ENCODE measurements at regions not wholly inside any gene's neighbourhood (a gene's known extent, or its start where the extent isn't known, plus 50 kb on each side); places are given as distances from the start of the nearest gene placed in this dataset.

GRCh38 chr3:88586121-88586640 lies 436.4 kb downstream of the C3orf38 start:
- H3K9me3 ChIP-seq (ENCODE audit: low read length) = no peaks in the 10 kb centered on the region
- H2AFZ ChIP-seq (ENCODE audit: low read depth, low read length) = no peak overlapping the region
- H3K9ac ChIP-seq (ENCODE audit: low read length) = no peak overlapping the region
- peak overlapping the region; percentile 33 for H3K27ac ChIP-seq (ENCODE audit: low read length)
- H3F3A ChIP-seq (ENCODE audit: insufficient read depth, low read length, poor library complexity, severe bottlenecking) = no peaks in the 10 kb centered on the region
- H3K79me2 ChIP-seq (replicated peaks; ENCODE audit: insufficient read depth, low read length) = no peaks in the 10 kb centered on the region
- H3K27me3 ChIP-seq (ENCODE audit: insufficient read depth, low read depth, low read length) = no peaks in the 10 kb centered on the region
- no peaks in the 10 kb centered on the region for H4K20me1 ChIP-seq (ENCODE audit: insufficient read depth)
- H3K4me2 ChIP-seq (ENCODE audit: low read length) = no peak overlapping the region
- no peak overlapping the region for H3K4me3 ChIP-seq (ENCODE audit: low read length)
- TF ChIP-seq CTCF (IDR thresholded peaks at IDR 0.05; ENCODE audit: poor library complexity, severe bottlenecking) (no peak), REST (IDR thresholded peaks at IDR 0.05; ENCODE audit: borderline replicate concordance) (no peak), SMC3 (conservative IDR thresholded peaks at IDR 0.05; ENCODE audit: poor library complexity) (no peak), TAF1 (IDR thresholded peaks at IDR 0.05; ENCODE audit: low read depth) (no peak), POLR2AphosphoS5 (IDR thresholded peaks at IDR 0.05) (no peak), RAD21 (conservative IDR thresholded peaks at IDR 0.05) (no peak), EP300 (conservative IDR thresholded peaks at IDR 0.05; ENCODE audit: poor library complexity, severe bottlenecking) (no peak), MXI1 (conservative IDR thresholded peaks at IDR 0.05; ENCODE audit: poor library complexity, severe bottlenecking) (no peak), EZH2 (IDR thresholded peaks at IDR 0.05; ENCODE audit: borderline replicate concordance, insufficient read depth, low read length, poor library complexity, severe bottlenecking) (no peak)
- no peaks in the 10 kb centered on the region for H3K9me2 ChIP-seq (ENCODE audit: insufficient read depth, low read length)
- H3K36me3 ChIP-seq (ENCODE audit: insufficient read depth, low read length) = no peaks in the 10 kb centered on the region

- H3K4me2 ChIP-seq (ENCODE audit: low read length) = no peak overlapping the region
- no peak overlapping the region for H3K27ac ChIP-seq (ENCODE audit: low read length)
- no peaks in the 10 kb centered on the region for H3K9me2 ChIP-seq (ENCODE audit: insufficient read depth, low read length)
- H3K4me3 ChIP-seq (ENCODE audit: low read length) = no peak overlapping the region
- no peaks in the 10 kb centered on the region for H3F3A ChIP-seq (ENCODE audit: insufficient read depth, low read length, poor library complexity, severe bottlenecking)
- no peaks in the 10 kb centered on the region for H3K27me3 ChIP-seq (ENCODE audit: insufficient read depth, low read depth, low read length)
- H3K36me3 ChIP-seq (ENCODE audit: insufficient read depth, low read length) = no peaks in the 10 kb centered on the region
- TF ChIP-seq EZH2 (IDR thresholded peaks at IDR 0.05; ENCODE audit: borderline replicate concordance, insufficient read depth, low read length, poor library complexity, severe bottlenecking) (no peak), POLR2AphosphoS5 (IDR thresholded peaks at IDR 0.05) (no peak), SMC3 (conservative IDR thresholded peaks at IDR 0.05; ENCODE audit: poor library complexity) (no peak), MXI1 (conservative IDR thresholded peaks at IDR 0.05; ENCODE audit: poor library complexity, severe bottlenecking) (no peak), EP300 (conservative IDR thresholded peaks at IDR 0.05; ENCODE audit: poor library complexity, severe bottlenecking) (no peak), CTCF (IDR thresholded peaks at IDR 0.05; ENCODE audit: poor library complexity, severe bottlenecking) (no peak), REST (IDR thresholded peaks at IDR 0.05; ENCODE audit: borderline replicate concordance) (no peak), RAD21 (conservative IDR thresholded peaks at IDR 0.05) (no peak), TAF1 (IDR thresholded peaks at IDR 0.05; ENCODE audit: low read depth) (no peak)
- H3K79me2 ChIP-seq (replicated peaks; ENCODE audit: insufficient read depth, low read length) = no peaks in the 10 kb centered on the region
- H2AFZ ChIP-seq (ENCODE audit: low read depth, low read length) = no peak overlapping the region
- no peak overlapping the region for H3K9ac ChIP-seq (ENCODE audit: low read length)
- no peaks in the 10 kb centered on the region for H4K20me1 ChIP-seq (ENCODE audit: insufficient read depth)
- H3K9me3 ChIP-seq (ENCODE audit: low read length) = no peaks in the 10 kb centered on the region
These were observed 439.4 kb downstream of the C3orf38 start for GRCh38 chr3:88589138-88589537.

All from neural cell (in vitro differentiated cells).